Gastroesophageal sphincter (tissue), 4 donors: ENCODE measurements at regions not wholly inside any gene's neighbourhood (a gene's known extent, or its start where the extent isn't known, plus 50 kb on each side); places are given as distances from the start of the nearest gene placed in this dataset.
A peak's percentile ranks its signal among the peaks of the same experiment; 100 is the strongest.

Experiments
- ATAC-seq: fragments of 150-250 bp; one replicate; pipeline ENCODE4 v1.9.1; 2016; ENCODE audit warnings: mild to moderate bottlenecking, moderate library complexity
- H3K27ac ChIP-seq, 4 donors: fragments of 200-600 bp; sonication (generic) in 3 of 4; 1 replicate in 3 of 4; 2 replicates in 1 of 4; pipeline ENCODE4 v1.5.1; 2016 to 2019
- H3K27me3 ChIP-seq: fragments of 200-600 bp; sonication (generic); one replicate; pipeline ENCODE4 v1.5.1; 2019
- H3K36me3 ChIP-seq, 2 donors: fragments of 200-600 bp; sonication (generic); one replicate each; pipeline ENCODE4 v1.5.1; 2019; ENCODE audit warnings: control low read depth in 1 of 2
- H3K4me1 ChIP-seq, 3 donors: fragments of 200-600 bp; sonication (generic); 1 replicate in 2 of 3; 2 replicates in 1 of 3; pipeline ENCODE4 v1.5.1; 2016 to 2019; ENCODE audit warnings: control low read depth in 2 of 3
- H3K4me3 ChIP-seq, 2 donors: fragments of 200-600 bp; sonication (generic); one replicate each; pipeline ENCODE4 v1.5.1; 2019; ENCODE audit warnings: mild to moderate bottlenecking in 1 of 2, moderate library complexity in 1 of 2
- H3K9me3 ChIP-seq, 3 donors: fragments of 200-600 bp; sonication (generic); one replicate each; pipeline ENCODE4 v1.5.1; 2017 to 2019; ENCODE audit warnings: control low read depth in 2 of 3
- CTCF ChIP-seq, 4 experiments: fragments of 200-600 bp in 2 of 4; fragments of 450-650 bp in 2 of 4; sonication (generic) in 1 of 4; IDR thresholded peaks; one replicate each; pipeline ENCODE4 v1.5.1; 2017 to 2019; ENCODE audit warnings: antibody characterized with exemption in 4 of 4, mild to moderate bottlenecking in 2 of 4, moderate library complexity in 2 of 4
- EP300 ChIP-seq: sonication (generic); formaldehyde crosslinking; IDR thresholded peaks from one replicate; pipeline ENCODE4 v1.6.1; 2017; ENCODE audit warnings: antibody characterized with exemption, mild to moderate bottlenecking
- POLR2A ChIP-seq, 2 donors: fragments of 450-650 bp; IDR thresholded peaks; one replicate each; pipeline ENCODE4 v1.6.1; 2017; ENCODE audit warnings: antibody characterized with exemption in 2 of 2, mild to moderate bottlenecking in 2 of 2, moderate library complexity in 1 of 2
- POLR2AphosphoS5 ChIP-seq: sonication (generic); formaldehyde crosslinking; IDR thresholded peaks from one replicate; pipeline ENCODE4 v1.6.1; 2017; ENCODE audit warnings: antibody characterized with exemption
- whole genome bisulfite sequencing, 2 donors: methylation state at CpG; one replicate each; pipeline ENCODE4 v1.1.5; 2018; ENCODE audit warnings: low coverage in 1 of 2; 5-methylcytosine and 5-hydroxymethylcytosine counted together

GRCh38 chr11:92325416-92325815, 100.8 kb downstream of the FAT3 start:
- no peak for TF ChIP-seq POLR2AphosphoS5
- Histone ChIP-seq H3K27ac (no peak overlapping the region), H3K9me3 (peaks cover 0 to 10% (median 0%) of the 10 kb centered on the region in 3 donors), H3K4me3 (no peak overlapping the region), H3K4me1 (no peaks in the 10 kb centered on the region), H3K27me3 (no peaks in the 10 kb centered on the region), H3K36me3 (no peaks in the 10 kb centered on the region)
- ATAC-seq: no peak
- WGBS, 2 donors: 92 to 100% methylated on average over 1 to 3 of the region's 3 CpGs

DNA sequence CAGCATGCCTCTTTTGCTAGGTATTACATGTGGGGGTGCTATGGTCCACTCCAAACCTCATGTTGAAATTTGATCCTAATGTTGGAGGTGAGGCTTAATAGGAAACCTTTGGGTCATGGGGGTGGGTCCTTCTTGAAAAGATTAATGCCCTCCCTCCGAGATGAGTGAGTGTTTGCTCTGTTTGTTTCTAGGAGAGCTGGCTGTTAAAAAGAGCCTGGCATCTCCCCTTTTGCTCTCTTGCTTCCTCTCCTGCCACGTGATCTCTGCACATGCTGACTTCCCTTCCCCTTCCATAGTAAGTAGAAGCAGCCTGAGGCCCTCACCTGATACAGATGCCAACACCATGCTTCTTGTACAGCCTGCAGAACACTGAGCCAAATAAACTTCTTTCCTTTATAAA, 104.5 kb downstream of the FAT3 start:
- TF ChIP-seq POLR2AphosphoS5: no peak
- Histone ChIP-seq H3K36me3 (no peaks in the 10 kb centered on the region), H3K4me1 (peaks cover 0 to 5% (median 3%) of the 10 kb centered on the region in 3 donors), H3K27ac (no peak overlapping the region), H3K27me3 (no peaks in the 10 kb centered on the region), H3K4me3 (no peak overlapping the region), H3K9me3 (no peaks in the 10 kb centered on the region)
- WGBS, 2 donors: 58 to 72% methylated on average over 2 of the region's 2 CpGs
- ATAC-seq: no peak

DNA sequence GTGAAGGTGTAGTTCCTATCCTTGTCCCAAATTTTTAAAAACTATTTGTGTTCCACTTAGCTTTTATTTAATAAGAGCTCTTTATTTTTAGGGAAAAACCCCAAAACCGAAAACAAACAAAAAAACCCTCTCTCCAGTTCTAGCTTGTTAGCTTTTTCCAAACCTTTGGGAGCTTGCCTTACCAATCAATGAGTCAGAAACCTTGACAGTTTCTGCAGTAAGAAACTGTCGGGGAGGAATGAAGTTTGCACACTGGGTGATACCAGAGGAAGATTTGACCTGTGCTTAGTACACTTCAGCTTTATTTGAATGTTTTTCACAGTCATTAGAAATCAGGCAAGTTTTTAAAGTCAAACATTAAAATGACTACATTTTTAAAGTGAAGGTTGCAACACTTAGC, 105.0 kb downstream of the FAT3 start:
- no peak for TF ChIP-seq POLR2AphosphoS5
- TF ChIP-seq EP300: no peak
- no peak for TF ChIP-seq POLR2A (IDR thresholded peaks at IDR 0.05)
- TF ChIP-seq CTCF (IDR thresholded peaks at IDR 0.05): no peak
- H3K4me3 ChIP-seq: no peak overlapping the region
- H3K36me3 ChIP-seq: no peaks in the 10 kb centered on the region
- WGBS, 2 donors: 33 to 67% methylated on average over 1 of the region's 2 CpGs
- H3K27me3 ChIP-seq: no peaks in the 10 kb centered on the region
- no peak for ATAC-seq
- H3K9me3 ChIP-seq: no peaks in the 10 kb centered on the region
- H3K4me1 ChIP-seq: peaks cover 0 to 5% (median 3%) of the 10 kb centered on the region in 3 donors
- H3K27ac ChIP-seq: no peak overlapping the region

GRCh38 chr11:92330114-92330513, 105.5 kb downstream of the FAT3 start:
- Histone ChIP-seq H3K4me1 (peaks cover 0 to 5% (median 3%) of the 10 kb centered on the region in 3 donors), H3K4me3 (no peak overlapping the region), H3K36me3 (no peaks in the 10 kb centered on the region), H3K9me3 (no peaks in the 10 kb centered on the region), H3K27ac (no peak overlapping the region), H3K27me3 (no peaks in the 10 kb centered on the region)
- WGBS, 2 donors: 40 to 42% methylated on average over 2 of the region's 2 CpGs
- TF ChIP-seq EP300 (no peak), POLR2AphosphoS5 (no peak), CTCF (IDR thresholded peaks at IDR 0.05) (no peak), POLR2A (IDR thresholded peaks at IDR 0.05) (no peak)
- ATAC-seq: no peak

GRCh38 chr11:92332986-92333385, 108.4 kb downstream of the FAT3 start:
- Histone ChIP-seq H3K36me3 (no peaks in the 10 kb centered on the region), H3K27me3 (no peaks in the 10 kb centered on the region), H3K4me1 (peaks cover 0 to 5% (median 3%) of the 10 kb centered on the region in 3 donors), H3K9me3 (no peaks in the 10 kb centered on the region), H3K4me3 (no peak overlapping the region), H3K27ac (no peak overlapping the region)
- whole genome bisulfite sequencing, 2 donors: 30 to 70% methylated on average over 1 of the region's 1 CpG
- peak; percentile 78 for ATAC-seq
- TF ChIP-seq EP300: no peak
- peak; percentile 45 for TF ChIP-seq POLR2AphosphoS5

GRCh38 chr11:92340839-92341238, 116.2 kb downstream of the FAT3 start:
- H3K4me3 ChIP-seq: no peak overlapping the region
- no peaks in the 10 kb centered on the region for H3K9me3 ChIP-seq
- no peak overlapping the region for H3K27ac ChIP-seq
- no peaks in the 10 kb centered on the region for H3K36me3 ChIP-seq
- H3K27me3 ChIP-seq: no peaks in the 10 kb centered on the region
- H3K4me1 ChIP-seq: no peaks in the 10 kb centered on the region
- 86 to 92% methylated on average over 3 to 5 of the region's 6 CpGs for WGBS, 2 donors
- TF ChIP-seq POLR2A (IDR thresholded peaks at IDR 0.05): no peak
- no peak for TF ChIP-seq EP300
- TF ChIP-seq POLR2AphosphoS5: no peak
- ATAC-seq: no peak

DNA sequence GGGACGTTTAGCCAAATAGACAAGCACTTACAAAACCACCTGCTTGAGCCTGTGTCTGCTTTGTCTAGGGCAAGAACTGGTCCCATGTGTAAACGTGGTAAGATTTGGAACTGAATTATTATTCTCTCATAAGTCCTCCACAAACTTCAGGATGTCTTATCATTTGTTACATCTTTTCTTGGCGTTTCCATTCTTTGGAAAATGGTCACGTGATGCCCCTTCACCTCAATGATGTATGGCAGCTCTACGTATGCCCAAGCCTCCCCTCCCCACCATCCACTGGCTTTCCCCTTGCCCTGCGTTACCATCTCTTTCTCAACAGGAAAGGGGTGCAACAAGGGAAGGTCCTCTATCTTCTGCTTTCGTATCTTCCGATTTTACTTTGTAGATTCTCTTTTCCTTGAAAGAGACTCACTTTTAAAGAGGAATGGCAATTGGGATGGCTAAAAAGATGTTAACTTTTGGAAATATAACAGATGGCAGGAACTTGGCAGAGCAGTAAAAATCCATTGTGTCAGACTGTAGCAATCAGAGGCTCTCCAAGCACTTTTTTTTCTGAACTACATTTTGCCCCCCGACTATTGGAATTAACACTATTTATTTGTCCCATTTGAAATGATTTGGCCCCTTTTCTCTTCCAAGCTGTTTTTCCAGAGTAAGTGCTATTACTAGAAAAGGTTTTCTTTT, 117.6 kb downstream of the FAT3 start:
- no peak for TF ChIP-seq POLR2AphosphoS5
- TF ChIP-seq POLR2A (IDR thresholded peaks at IDR 0.05): no peak
- TF ChIP-seq CTCF (IDR thresholded peaks at IDR 0.05): no peak
- TF ChIP-seq EP300: no peak
- 72 to 78% methylated on average over 9 of the region's 9 CpGs for WGBS, 2 donors
- no peak overlapping the region for H3K27ac ChIP-seq
- no peak for ATAC-seq
- H3K4me1 ChIP-seq: no peaks in the 10 kb centered on the region
- H3K9me3 ChIP-seq: no peaks in the 10 kb centered on the region
- H3K4me3 ChIP-seq: no peak overlapping the region
- H3K27me3 ChIP-seq: no peaks in the 10 kb centered on the region
- H3K36me3 ChIP-seq: no peaks in the 10 kb centered on the region
